ENCODE measurements at regions not wholly inside any gene's neighbourhood (a gene's known extent, or its start where the extent isn't known, plus 50 kb on each side); places are given as distances from the start of the nearest gene placed in this dataset.
A peak's percentile ranks its signal among the peaks of the same experiment; 100 is the strongest.

DNA sequence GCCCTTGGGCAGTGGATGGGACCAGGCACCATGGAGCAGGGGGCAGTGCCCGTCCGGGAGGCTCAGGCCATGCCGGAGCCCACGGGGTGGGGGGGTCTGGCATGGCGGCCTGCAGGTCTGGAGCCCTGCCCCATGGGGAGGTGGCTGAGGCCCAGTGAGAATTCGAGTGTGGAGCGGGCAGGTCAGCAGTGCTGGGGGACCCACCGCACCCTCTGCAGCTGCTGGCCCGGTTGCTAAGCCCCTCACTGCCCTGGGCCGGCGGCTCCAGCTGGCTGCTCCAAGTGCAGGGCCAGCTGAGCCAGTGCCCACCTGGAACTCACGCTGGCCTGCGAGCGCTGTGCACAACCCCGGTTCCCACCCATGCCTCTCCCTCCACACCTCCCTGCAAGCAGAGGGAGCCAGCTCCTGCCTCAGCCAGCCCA, 1157.9 kb upstream of the ADGRL3 start:
- no peak for DNase-seq

DNA sequence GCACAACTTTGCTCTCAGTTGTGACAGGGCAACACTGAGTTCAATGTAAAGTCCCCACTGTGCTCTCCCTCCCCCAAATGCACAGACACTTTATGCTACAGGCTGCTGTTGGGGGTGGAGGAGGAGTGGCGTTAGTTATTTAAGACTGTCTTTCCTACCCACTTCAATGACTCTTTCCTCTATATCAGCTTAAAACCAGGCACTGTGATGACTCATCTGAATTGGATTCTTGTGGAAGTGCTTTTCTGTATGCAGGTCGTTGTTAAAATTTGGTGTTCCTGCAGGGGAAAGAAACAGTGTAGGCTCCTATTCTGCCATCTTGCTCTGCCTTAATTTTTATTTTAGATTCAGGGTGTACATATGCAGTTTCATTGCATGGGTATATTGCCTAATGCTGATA, 1157.2 kb upstream of the ADGRL3 start:
- DNase-seq: no peak

DNA sequence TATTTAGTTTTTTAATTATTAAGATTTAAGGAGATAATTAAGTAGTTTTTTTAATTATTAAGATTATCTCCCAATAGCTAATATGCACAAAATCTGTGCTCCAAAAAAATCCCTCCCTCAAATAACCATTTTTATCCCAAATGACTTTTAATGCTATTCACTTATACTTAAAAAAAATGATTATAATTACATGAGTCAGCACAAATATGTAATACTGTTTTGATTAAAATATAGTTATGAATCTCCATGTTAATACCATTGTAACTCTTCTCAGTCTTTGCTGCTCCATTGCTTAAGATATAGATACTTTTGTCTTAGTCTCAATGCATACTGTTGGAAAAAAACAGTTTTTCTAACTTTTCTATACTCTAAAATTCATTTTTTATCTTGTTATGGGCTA, 1121.1 kb upstream of the ADGRL3 start:
- no peak for DNase-seq

DNA sequence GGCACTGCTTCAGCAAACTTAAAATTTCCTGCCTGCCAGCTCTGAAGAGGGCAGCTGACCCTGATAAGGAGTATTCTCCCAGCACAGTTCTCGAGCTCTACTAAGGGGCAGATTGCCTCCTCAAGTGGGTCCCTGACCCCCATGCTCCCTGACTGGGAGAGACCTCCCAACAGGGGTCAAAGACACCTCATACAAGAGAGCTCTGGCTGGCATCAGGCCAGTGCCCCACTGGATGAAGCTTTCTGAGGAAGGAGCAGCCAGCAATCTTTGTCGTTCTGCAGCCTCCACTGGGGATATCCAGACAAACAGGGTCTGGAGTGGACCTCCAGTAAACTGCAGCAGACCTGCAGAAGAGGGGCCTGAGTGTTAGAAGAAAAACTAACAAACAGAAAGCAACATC, 1118.3 kb upstream of the ADGRL3 start:
- DNase-seq: no peak

DNA sequence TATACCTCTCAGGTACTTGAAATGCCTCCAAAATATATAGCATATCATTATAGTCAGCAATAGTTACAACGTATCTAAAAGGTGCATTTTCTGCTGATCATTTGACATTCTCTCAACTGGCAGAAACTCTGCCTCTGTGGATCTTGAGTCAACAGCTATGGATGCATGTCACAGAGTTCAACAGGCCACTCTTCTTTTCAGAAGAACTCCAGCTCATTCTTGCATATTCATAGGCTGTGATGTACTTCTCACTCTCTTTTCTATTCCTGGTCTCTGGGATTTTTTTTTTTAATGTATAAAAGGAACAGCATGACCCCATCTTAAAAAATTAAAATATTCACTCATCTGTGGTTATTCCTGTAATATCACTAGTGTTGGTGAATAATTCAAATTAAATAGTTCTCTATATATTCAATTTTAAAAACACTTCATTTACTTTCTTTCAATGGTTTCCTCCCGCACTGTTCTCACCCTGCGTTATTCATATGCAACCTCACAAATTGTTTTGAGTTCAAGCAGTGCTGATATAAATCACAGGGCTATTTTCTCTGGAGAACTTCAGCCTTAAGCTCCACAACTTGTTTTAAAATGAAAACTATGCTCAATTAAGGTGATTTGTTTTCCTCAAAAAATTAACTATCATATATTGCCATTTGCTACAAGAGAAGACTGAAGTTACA, 1111.2 kb upstream of the ADGRL3 start:
- DNase-seq: no peak

DNA sequence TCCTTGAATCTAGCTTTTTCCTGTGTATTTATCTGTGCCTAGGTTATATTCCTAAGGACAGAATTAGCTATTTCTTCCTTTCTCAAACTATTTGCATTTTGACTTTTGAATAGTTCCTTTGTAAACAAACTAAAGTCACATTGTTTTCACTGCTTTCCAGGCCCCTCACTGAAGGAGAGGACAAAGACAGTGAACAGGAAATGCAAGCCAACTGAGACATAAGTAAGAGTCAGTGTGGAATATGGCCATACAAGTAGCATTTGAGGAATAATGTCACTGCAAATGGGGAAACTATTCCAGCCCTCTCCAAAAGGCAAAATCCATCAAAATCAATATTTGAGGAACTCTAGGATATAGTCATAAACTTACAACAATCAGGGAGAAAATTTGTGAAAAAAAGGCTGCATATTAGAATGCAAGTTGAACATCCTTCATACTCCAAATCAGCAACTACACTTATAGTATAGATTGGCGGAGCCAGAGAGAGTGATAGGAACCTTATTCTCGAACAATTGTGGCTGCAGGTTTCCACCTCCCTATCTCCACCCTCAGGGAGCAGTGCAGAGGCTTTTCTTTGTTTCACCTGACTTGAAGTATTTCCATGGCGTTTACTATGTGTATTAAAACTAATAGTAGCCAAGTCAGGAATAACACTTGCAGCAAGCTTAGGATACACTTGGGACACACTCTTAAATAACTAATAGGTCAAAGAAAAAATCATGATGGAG, 1110.4 kb upstream of the ADGRL3 start:
- DNase-seq: no peak

DNA sequence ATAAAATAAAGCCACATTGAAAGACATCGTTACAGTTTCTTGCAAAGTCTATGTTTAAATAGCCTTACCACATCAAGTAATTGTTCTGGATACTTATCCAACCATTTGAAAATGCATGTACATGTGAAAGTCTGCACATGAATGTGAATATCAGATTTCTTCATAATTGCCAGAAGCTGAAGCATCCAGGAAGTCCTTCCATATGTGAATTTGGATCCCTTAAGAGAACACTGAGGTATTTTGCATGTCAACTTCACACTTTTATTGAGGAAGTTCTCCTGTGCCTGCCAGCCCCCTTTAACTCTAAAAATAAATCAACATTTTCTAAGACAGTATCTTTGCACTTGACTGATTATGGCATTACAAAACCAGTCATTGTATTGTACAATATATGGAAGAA, 1103.5 kb upstream of the ADGRL3 start:
- no peak for DNase-seq

DNA sequence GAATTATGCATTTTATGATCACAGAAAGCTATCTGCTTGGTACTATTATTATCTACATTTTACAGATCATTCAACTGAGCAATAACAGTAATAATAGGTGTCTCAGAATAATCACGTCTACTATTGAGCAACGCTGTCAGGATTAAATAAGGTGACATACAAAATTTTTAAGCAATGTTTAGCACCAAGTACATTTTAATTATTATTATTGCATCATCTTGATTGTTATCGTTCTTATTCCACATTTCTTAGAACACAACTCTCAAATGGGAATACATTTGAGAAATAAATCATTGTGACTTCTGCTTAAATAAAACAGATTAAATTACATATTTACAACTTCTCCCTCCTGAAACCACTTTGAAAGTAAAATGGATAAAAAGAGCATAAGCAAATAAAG, 1083.5 kb upstream of the ADGRL3 start:
- DNase-seq: no peak

DNA sequence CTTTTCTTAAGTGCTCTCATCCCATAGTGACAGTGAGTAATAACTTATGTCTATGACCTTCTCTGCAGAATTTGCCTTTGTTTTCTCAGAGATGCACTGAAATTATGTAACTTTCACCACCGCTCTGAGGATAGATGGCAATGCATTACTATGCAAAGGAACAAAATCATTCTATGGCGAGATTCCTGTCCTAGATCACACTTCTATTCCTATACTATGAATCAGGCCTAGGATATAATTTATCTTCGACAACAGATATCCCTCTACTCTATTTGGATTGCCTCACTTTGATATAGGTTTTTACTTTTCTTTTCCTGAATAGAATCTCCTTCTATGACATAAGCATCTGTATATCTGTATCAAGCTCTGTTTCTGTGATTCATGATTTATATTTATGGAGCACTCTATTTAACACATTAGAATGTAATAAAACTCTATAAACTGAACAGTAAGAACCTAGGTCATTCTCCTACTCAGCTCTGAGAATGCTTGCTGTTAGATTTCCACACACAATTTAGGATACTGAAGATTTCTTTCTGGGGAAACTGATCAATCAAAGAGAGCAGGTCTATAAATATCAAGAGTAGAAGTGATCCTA, 1082.3 kb upstream of the ADGRL3 start:
- no peak for DNase-seq

DNA sequence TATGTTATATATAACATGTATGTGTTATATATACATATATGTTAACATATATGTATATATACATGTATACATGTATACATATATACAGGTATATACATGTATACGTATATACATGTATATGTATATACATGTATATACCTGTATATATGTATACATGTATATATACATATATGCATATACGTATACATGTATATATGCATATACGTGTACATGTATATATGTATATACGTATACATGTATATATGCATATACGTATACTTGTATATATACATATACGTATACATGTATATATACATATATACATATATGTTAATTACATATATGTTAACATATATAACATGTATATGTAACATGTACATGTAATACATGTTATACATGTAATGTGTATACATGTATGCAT, 1077.3 kb upstream of the ADGRL3 start:
- DNase-seq: no peak

DNA sequence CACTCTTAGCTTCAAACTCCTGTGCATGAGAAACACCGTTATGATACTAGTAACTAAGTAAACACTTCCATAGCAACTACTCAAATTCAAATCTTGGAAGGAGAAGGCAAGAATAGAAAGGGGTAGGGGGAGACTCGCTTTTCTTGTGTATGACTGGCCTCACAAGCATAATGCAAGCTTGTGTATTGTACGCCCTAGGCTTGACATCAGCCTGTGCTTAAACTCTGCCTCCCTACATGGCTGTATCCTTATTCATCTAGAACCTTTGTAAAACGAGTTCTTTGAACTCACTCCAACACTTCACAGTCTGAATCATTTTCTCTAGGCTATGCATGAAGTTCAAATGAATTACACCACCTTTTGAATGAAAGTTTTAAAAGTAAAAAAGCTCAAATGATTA, 1071.2 kb upstream of the ADGRL3 start:
- no peak for DNase-seq

DNA sequence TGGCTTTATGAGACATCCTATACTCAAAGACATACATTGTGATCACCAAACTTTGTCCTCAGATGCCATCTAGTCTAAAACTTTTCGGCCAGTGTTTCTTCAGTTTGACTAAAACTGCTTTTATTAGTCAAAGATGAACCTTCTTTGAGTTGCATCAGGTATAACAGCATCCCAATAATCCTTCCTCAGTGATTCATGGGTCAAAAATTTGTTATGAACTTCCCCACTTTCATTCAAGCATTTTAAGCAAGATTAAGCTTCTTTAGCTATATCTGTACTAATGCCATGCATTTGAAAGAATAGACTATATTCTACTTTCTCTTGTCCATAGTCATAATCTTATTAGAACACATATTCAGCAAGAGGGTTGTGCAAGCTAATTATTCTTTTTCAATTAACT, 1070.4 kb upstream of the ADGRL3 start:
- DNase-seq: no peak

DNA sequence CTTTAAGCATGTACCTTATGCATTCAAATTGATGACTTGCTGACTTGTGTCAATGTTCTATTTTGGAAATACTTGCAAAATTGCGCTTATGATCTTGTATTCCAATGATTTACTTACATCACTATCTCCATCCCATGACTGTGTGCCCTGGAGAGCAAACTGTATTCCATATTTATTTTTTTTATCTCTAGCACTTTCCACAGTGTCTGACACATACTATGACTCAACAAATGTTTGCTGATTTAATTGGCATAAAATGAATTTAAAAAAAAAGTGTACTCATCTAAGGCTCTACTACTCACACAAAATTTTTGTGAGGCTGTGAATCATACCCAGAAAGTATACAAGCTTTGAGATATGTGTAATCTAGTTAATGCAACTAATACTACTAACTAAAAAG, 1066.8 kb upstream of the ADGRL3 start:
- no peak for DNase-seq

DNA sequence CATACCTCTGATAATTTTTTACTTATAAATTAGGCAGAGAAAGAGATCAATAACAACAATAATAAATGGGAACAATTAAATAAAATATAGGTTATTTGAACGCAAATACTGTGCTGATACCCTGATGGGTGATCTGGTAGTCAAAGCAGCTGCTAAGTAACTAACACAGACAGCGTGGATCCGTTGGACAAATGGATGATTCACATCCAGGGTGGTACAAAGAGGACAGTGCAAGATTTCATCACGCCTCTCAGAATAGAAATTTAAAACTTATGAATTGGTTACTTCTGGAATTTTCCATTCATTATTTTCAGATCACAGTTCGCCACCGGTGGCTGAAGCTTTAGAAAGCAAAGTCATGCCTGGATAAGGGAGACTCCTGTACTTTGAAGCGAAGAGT, 1066.0 kb upstream of the ADGRL3 start:
- DNase-seq: no peak

DNA sequence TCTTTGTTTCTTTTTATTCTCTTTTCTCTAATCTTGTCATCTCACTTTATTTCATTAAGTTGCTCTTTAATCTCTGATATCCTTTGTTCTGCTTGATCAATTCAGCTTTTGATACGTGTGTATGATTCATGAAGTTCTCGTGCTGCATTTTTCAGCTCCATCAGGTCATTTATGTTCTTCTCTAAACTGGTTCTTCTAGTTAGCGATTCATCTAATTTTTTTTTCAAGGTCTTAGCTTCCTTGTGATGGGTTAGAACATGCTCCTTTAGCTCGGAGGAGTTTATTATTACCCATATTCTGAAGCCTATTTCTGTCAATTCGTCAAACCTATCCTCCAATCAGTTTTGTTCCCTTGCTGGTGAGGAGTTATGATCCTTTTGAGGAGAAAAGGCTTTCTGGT, 1045.0 kb upstream of the ADGRL3 start:
- DNase-seq: no peak

DNA sequence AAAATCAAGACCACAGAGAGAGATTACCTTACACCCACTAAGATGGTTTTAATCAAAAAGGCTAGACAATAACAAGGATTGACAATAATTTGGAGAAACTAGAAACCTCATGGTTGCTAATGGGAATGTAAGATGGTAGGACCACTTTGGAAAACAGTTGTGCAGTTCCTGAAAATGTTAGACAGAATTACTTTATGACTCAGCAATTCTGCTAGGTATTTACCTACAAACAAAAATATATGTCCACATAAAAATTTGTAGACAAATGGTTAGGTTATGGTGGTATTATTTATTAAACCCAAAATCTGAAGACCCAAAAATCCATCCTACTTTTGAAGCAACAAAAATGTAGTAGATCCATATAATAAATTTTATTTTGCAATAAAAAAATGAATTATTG, 1027.0 kb upstream of the ADGRL3 start:
- no peak for DNase-seq

DNA sequence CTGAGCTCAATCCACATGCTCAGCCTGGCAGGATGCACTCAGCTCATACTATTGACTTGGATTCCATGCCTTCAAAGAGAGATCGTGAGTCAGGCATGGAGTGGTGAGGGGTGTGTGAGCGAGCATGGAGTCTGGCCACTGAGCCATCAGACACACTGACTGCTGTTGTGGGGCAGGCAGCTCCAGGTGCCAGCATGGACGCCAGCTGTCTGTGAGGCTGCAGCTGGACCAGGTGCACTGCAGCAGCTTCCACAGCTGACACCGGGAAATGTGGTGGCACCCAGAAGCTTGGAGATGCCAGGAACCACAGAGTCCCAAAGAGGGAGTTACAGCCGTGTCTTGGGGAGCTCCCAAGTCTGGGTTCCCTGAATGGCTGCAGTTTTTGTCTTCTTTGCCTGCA, 1026.4 kb upstream of the ADGRL3 start:
- DNase-seq: no peak

DNA sequence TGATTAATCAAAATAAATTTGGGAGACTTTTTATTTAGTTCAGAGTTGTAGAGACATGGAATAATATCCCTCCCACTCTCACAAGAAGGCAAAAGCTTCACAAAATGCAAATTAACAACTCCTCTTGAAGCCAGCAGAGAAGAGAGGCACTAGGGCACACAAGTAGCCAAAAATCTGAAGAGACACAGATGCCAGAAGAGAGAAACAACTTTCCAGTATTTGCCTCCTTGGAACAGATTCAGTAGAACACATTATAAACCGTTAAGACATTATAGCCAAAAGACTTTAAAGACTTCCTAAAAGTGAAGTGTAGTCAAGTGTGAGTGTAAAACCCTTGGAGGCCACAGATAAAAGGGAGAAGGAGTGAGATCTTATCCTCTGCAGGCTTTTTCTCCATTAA, 1024.9 kb upstream of the ADGRL3 start:
- DNase-seq: no peak

DNA sequence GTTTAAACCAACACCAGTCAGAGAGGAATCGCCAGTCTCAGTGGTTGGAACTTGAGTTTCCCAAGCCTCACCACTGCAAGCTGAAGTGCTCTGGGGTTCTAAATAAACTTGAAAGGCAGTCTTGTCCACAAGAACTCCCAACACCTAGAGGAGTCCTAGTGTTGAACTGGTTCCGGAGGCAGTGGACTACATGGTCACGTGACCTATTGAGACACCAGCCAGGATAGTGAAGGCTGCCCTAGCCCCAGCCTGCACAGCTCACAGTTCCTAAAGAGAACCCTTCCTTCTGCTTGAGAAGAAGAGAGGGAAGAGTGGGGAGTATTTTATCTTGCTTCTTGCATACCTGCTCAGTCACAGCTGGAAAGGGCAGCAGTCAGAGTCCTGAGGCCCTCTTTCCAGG, 1012.7 kb upstream of the ADGRL3 start:
- DNase-seq: no peak

DNA sequence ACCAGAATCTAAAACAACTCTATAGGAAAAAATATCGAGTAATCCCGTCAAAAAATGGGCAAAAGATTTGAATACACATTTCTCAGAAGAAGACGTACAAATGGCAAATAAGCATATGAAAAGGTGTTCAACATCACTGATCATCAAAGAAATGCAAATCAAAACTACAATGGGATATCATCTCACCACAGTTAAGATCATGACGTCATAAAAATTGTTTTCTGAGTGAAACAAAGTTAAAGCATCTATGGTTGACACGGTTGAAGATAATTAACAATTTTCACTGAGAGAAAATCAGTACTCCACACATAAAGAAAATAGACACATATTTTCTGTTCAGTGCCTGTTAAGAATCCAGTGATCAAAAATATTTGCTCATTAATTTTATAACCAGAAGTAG, 1010.8 kb upstream of the ADGRL3 start:
- DNase-seq: no peak

DNA sequence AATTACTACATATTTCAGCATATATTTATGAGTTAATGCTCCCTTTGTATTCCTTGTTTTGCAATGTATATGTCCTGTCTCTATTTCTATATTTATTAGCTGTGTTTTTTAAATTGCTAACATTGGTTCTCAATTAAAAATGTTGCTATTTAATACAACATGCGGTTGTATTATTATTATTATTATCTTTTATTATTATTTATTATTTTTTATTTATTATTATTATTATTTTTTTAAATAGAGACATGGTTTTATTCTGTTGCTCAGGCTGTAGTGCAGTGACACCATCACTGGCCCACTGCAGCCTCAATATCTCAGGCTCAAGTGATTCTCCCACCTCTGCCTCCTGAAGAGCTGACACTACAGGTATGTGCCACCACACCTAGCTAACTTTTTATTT, 1005.9 kb upstream of the ADGRL3 start:
- no peak for DNase-seq

DNA sequence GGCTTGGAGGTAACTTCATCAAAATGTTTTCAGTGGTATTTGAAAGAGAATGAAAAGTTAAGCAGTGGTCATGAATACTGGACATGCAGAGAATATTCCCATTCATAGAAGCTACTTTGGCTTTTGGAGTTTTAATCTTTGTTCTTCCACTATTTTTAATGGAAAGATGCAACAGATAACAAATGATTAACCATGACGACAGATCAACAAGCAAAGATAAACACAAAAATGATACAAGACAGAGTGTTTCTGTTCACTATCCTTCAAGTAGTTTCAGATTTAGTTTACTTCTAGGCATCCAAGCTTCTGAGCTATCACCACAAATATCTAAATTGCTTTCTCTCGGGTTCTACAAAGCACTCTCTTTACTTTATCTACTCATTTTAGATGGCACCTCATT, 1004.9 kb upstream of the ADGRL3 start:
- no peak for DNase-seq

DNA sequence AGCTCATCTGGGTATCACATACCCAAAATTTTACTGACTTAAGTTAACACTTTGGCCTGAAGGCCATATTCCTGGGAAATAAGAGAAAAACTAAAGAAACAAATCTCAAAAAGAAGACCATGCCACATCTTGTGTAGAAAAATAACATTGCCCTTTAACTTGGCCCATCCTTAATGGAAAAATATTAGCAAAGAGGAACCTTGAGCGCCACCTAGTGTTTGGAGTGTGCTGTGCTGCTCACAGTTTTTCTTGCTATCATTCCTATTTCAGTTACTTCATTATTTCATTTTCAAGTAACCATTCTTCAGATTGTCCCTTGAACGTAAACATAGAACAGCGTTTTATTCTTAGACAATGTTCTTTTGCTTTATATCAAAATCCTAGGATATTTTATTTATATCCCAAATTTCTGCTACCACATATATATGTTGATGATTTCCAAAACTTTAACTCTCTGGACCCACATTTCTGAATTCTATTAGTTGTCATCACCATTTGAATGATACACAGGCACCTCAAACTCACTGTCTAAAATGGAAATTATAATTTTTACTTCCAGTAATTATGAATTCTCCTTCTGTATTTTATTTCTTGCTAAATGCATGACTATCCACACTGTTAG, 999.0 kb upstream of the ADGRL3 start:
- peak; percentile 68 for DNase-seq

DNA sequence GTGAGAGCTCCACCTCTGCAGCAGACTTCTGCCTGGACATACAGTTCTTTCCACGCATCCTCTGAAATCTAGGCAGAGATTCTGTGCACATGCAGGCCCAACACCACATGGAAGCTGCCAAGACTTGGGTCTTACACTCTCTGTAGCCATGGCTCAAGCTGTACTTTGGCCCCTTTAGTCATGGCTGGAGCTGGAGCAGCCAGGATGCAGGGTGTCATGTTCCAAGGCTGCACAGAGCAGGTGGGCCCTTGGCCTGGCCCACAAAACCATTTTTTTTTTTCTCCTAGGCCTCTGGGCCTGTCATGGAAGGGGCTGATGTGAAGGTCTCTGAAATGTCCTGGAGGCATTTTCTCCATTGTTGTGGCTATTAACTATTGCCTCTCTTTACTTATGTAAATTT, 990.5 kb upstream of the ADGRL3 start:
- no peak for DNase-seq

Measured in NCI-H1092 treated with DMSO at 0.1 percent for 48 hours (cell line).